HG02678 (cell line): ENCODE measurements at regions not wholly inside any gene's neighbourhood (a gene's known extent, or its start where the extent isn't known, plus 50 kb on each side); places are given as distances from the start of the nearest gene placed in this dataset.

Source experiments
- ATAC-seq: cut with Tn5 transposase; IDR thresholded peaks from one replicate; pipeline ENCODE4 v1.9.1; 2021; ENCODE audit warnings: mild to moderate bottlenecking, moderate library complexity; ENCODE audit not compliant: unreplicated experiment

DNA sequence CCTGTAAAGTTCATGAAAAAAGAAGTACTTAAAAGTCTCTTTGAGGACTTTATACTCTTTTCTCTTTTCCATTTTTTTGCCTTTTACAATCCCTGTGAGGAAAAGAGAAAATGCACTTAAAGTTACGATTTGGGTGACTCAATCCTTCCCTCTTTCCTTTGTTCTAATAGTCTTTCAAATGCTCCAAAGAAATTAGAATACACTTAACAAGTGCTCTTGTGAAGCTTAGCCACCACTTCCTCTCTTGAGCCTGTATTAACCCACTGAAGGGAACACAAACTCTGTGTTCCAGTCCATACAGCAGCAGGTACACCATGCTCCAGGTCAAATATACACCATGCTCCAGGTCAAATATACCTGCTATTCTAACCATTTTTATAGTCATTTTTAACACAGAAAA is 581.1 kb upstream of the MGAT4C start:
- no peak for ATAC-seq

DNA sequence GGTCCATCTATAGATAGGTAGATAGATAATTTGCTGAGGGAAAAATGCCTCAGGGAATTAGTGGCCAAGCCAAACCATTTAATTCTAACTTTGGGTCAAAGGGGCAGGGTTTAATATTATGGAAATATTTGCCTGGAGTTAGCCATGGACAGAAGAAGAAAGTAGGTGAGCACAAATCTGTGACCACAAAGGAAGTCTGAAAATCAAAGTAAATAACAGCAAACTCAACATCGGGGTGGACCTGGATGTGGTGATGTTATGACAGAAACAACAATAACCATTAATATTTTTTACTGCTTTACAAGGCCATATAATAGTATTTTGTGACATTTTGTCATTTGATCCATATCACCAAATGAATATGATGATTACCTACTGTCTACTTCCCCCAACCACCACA is 578.0 kb upstream of the MGAT4C start:
- no peak for ATAC-seq

DNA sequence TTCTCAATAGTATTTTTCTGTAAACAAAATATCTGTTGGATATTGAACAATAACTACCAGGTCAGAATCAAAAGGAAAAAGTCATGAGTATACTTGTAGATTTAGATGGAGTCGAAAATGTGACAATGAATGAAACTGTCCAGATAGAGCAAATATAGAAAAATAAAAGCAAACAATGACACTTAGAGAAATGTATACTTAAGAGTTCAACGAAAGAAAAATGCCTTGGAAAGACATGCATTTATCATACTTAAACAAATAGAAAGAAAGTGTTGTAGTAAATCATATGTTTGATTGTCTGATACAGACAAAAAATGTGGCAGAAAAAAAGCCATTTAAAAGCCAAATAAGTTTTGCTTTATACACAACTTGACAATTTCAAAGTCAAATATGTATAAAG is 571.2 kb upstream of the MGAT4C start:
- no peak for ATAC-seq

DNA sequence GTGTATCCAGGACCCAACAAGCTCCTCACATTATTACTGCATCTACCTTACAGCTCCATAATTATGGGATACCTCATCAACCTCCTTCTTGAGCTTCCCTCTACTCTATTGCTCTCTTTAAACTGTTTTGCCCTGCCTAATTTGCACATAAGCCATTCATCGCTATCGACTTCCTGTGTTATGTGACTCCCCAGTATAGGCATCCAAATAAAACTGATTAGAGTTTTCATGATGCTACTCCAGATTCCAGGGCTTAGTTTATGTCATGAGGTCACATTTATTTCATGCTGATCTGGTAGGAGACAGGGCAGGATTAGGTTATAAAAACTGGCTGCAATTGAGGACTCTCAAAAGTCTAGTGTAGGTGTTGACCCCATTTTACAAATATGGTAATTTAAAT is 569.9 kb upstream of the MGAT4C start:
- no peak for ATAC-seq

DNA sequence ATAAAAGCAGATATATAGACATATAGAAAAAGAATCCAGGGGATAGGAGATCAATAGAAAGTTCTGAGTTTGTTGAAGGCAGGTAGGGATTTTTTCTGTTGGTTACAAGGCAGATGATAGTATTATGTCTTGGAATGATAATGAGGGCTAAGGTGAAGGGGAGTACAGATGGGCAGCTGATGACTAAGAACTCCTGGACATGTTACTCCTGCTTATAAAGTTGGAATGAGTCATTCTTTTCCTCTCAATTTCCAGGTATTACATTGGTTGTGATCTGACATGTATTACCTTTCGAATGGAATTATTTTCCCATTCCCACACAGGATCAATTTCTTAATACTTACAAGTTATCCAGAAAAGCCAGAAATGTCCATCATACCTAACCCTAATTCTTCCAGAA is 545.2 kb upstream of the MGAT4C start:
- ATAC-seq = no peak

- ATAC-seq = no peak
These were observed 543.4 kb upstream of the MGAT4C start for GRCh38 chr12:86799616-86800015.

DNA sequence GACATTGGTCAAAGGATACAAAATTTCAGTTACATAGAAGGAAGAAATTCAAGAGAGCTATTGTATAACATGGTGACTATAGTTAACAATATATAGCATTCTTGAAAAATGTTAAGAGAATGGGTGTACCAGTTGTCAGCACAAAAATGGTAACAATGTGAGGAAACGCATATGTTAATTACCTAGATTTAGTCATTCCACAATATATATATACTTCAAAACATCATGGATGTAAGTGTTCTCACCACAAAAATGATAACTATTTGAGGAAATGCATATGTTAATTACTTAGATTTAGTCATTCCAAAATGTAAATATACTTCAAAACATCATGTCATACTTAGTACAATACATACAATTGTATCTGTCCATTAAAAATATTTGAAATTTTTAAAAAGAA is 540.4 kb upstream of the MGAT4C start:
- no peak for ATAC-seq

- no peak for ATAC-seq
These were observed 532.5 kb upstream of the MGAT4C start for GRCh38 chr12:86788661-86789060.

DNA sequence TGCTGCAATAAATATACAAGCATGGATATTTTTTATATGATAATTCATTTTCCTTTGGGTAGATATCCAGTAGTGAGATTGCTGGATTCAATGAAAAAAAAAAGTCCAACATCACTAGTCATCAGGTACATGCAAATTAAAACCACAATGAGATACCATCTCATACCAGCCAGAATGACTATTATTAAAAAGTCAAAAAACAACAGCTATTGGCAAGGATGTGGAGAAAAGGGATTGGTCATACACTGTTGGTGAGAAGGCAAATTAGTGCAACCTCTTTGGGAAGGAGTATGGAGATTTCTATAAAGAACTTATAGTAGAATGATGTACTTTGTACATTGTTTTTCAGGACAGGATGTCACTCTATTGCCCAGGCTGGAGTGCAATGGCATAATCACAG is 531.2 kb upstream of the MGAT4C start:
- ATAC-seq = no peak

- no peak for ATAC-seq
These were observed 521.1 kb upstream of the MGAT4C start for GRCh38 chr12:86777325-86777724.

DNA sequence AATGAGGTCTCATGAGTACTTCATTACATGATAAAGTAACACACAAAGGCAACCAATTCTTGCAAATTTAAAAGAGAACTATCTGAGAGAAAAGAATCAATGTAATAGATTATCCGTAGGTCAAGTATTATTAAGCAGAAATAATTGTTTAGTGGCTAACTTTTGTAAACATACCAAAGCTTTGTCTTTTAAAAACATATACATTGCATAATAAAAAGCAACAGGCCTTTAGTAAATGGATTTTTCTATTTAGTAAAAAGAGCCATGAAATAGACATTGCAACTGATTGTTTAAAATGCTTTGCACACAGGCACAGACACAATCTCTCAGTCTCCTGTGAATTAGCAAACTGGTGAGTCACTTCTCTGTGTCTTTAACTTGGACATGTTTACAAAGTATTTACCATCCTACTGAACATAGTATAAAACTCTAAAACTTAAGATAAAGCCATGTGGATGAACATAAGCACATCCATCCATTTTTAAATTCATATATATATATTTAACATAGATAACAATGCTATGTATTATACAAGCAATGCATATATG is 518.7 kb upstream of the MGAT4C start:
- no peak for ATAC-seq

- no peak for ATAC-seq
These were observed 516.5 kb upstream of the MGAT4C start for GRCh38 chr12:86772696-86773095.

GRCh38 chr12:86770871-86771270 is 514.7 kb upstream of the MGAT4C start:
- ATAC-seq = no peak

GRCh38 chr12:86748894-86749293 is 492.7 kb upstream of the MGAT4C start:
- no peak for ATAC-seq

DNA sequence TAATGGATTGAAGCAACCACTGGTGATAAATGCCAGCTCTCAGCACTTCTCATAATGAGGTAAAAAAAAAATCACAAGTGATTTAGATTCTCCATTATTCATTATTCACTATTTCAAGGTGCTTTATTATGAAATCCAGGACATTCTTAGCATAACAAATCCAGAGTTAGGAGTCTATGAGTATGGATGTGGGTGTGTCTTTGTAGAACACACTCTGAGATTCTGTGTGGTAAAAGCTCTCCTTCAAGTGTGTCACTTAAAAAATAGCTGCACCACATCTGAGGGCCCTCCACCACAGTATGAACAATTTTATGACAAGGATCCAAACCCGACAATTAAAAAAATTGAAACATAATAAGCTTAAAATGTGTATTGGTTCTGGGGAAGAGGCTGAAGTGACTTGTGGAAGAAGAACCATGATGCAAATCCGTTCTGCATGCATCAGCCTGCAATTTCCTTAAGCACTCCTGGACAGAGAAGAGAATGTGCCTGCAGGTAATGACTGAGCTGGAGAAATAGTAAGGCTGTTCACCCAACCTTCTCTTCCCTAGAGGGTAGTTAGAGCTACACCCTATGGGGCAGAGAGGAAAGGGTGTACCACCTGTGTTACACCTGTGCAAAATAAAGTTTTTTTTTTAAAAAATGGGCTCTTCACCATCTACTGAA is 488.5 kb upstream of the MGAT4C start:
- no peak for ATAC-seq

DNA sequence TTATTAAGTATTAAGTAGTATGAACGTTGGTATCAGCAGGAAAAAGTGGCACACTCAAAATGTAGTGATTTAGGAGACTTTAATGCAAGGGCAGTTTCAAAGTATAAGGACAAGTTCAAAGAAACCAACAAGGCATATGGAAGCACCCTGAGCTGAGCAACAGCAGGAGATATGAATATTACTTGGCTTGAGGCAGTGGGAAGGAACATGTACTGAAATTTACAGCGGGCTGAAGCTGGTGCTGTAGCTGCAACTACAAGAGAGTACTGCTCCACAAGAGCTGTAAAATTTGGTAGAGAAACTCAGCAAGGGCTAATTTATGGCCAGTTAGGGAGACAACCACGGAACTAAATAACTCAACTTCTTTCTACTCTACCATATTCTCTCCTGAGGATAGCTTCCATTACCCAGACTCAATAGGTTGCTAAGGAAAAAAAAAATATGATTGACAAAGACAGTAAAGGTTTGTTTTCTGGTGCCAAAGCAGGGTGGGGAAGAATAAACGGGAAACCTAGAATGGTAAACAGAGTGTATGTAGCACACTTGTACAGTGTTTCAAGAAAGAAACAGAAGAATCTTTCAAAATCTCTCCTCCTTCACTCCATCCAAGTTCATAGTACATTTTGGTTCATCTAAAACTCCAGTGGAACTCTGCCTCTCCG is 487.8 kb upstream of the MGAT4C start:
- ATAC-seq = no peak

DNA sequence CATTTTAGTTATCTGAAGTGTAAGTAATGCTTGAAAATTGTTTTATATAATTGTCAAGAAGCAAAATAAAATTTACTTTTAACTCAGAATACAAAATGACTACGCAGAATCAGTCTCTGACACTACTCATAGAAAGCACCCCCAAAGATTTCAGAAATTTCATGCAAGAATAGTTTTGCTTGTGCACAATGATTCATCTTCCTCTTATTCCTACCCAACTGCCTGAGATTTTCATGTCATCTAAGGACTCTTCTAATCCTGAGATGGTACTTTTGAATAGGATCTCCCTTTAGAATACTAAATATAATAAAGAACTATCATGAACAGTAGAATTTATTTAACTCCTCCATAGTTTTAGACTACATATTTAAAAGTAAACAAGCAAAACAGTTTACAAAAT is 485.3 kb upstream of the MGAT4C start:
- ATAC-seq = no peak

DNA sequence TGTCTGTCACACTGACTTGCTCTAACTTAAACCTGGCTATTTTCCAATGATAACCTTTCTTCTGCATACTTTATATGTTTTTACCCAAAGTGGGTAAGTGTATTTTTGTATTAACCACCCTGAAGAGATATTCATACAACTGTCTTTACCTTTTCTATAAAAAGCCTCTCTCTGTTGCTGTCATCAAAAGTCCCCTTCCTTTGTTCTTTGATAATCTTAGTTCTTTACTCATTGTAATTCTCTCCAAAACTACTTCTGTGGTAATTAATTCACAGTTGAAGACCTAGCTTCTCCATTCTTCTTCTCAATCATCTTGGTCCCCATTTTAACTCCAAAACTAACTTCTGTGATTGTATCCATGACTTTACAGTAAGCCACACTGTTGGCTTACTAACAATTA is 479.7 kb upstream of the MGAT4C start:
- peak; percentile 61 for ATAC-seq

DNA sequence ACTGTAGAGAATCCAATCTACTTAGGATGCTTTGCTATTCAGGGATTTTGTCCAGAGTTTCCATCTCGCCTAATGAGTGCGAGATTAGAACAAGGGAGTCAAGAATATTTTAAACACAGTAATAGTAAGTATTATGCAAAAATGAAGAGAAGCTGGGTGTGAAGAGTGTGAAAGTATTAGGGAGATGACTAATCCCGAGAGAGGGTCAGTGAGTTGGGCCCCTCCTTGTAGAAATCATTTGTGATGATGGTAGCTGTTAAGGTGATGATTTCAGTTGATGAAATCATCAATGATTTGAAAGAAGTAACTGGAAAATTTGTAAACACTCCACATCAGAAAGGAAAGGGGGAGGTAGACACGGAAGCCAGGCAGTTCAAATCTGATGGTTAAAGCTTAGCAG is 478.9 kb upstream of the MGAT4C start:
- ATAC-seq = peak; percentile 31

DNA sequence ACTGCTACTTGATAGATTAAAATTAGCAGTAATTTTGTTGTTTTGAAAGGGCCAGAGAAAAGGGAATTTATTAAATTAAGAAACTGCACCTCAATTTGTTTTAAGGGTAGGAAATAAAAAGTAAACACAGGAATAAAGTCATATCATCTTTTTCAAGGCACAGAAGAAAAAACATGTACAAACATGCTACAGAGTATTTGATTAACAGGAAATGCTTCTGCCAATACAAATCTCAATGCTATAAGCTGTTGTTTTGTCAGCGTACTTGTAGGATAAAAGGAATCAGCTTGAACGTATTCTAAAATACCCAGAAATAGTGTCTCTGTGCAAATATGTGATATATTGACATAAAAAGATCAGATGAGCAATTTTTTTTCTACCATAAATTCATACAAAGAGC is 474.0 kb upstream of the MGAT4C start:
- ATAC-seq = no peak

- no peak for ATAC-seq
These were observed 473.5 kb upstream of the MGAT4C start for GRCh38 chr12:86729739-86730138.

DNA sequence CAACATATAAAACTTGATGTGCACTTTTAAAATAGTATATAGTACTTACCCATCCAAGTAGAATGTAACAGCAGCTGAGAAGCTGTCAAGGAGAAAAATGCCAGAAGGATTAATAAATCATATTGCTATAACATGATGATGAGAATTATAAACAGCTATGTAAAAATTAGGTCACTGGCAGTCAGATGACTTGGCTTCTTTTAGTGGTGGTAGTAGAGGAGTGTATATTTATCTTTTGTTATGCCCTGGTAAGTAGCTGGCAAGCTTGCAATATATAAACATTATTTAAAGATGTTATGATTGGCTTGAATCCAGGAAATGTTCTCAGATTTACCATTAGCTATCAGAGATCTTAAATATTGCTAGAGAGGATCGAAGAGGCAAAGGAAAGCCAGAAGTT is 471.0 kb upstream of the MGAT4C start:
- no peak for ATAC-seq

DNA sequence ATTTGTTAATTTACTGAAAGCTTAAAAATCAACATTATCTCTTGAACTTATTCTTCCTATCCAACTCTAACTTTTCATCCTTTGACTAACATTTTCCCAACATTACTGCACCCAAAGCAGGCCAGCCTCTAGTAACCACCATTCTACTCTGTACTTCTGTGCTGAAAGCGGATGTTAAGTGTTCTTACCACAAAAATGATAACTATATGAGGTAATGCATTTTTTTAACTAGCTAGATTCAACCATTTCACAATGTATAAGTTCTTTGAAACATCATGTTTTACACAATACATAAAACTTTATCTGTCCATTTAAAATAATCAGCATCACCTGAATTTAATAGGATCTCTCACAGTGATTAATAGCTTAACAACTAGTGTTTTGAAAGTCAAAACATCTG is 468.5 kb upstream of the MGAT4C start:
- no peak for ATAC-seq
